SK-N-SH (cell line): ENCODE measurements at regions not wholly inside any gene's neighbourhood (a gene's known extent, or its start where the extent isn't known, plus 50 kb on each side); places are given as distances from the start of the nearest gene placed in this dataset.

Source experiments
- CTCF ChIA-PET: fragments of 300-600, 350-600 bp; formaldehyde crosslinking; extraction: SDS; loops from one replicate; lab custom pipeline; 2021; lab: Yijun Ruan, JAX
- POLR2A ChIA-PET: fragments of 350-600 bp; sonication (Branson Sonifier 250); formaldehyde crosslinking; extraction: SDS; loops from one replicate; lab custom pipeline; 2020; ENCODE audit warnings: antibody characterized with exemption, inconsistent platforms; lab: Yijun Ruan, JAX
- DNase-seq: peaks from one replicate; pipeline ENCODE4 v3.0.0; 2012
- H2AFZ ChIP-seq: fragments of 200-600 bp; sonication (generic); 2 replicates; pipeline ENCODE4 v1.8.1; 2016; ENCODE audit warnings: antibody characterized with exemption, mild to moderate bottlenecking, low read depth
- H3F3A ChIP-seq: fragments of 200-600 bp; sonication (generic); replicated peaks from 2 replicates; pipeline ENCODE3; 2016; ENCODE audit warnings: antibody characterized with exemption, mild to moderate bottlenecking; ENCODE audit not compliant: insufficient read depth
- H3K27ac ChIP-seq, 2 experiments: fragments of 200-500 bp in 1 of 2; fragments of 200-600 bp in 1 of 2; sonication (Bioruptor generic) in 1 of 2; sonication (generic), shearing (Covaris generic) in 1 of 2; 2 replicates each; pipeline versions ENCODE4 v1.5.1 to v1.6.1; 2014 to 2016; ENCODE audit warnings: low read depth in 2 of 2, inconsistent platforms in 1 of 2, low read length in 1 of 2, mild to moderate bottlenecking in 1 of 2, mixed read lengths in 1 of 2
- H3K27me3 ChIP-seq: fragments of 200-600 bp; sonication (generic), shearing (Covaris generic); 2 replicates; pipeline ENCODE4 v1.6.1; 2016; ENCODE audit warnings: mixed run types; ENCODE audit not compliant: insufficient read depth
- H3K36me3 ChIP-seq, 2 experiments: fragments of 200-500 bp in 1 of 2; fragments of 200-600 bp in 1 of 2; sonication (Bioruptor generic) in 1 of 2; sonication (generic) in 1 of 2; replicated peaks in 1 of 2; 2 replicates each; pipeline versions ENCODE3 to v1.5.1; 2014 to 2016; ENCODE audit warnings: low read length in 1 of 2, mild to moderate bottlenecking in 1 of 2; ENCODE audit not compliant: insufficient read depth in 2 of 2, control insufficient read depth in 1 of 2
- H3K4me1 ChIP-seq, 2 experiments: fragments of 200-500 bp in 1 of 2; fragments of 200-600 bp in 1 of 2; sonication (Bioruptor generic) in 1 of 2; sonication (generic), shearing (Covaris generic) in 1 of 2; 2 replicates each; pipeline versions ENCODE4 v1.5.1 to v1.6.1; 2014 to 2016; ENCODE audit warnings: low read depth in 1 of 2, low read length in 1 of 2, mixed run types in 1 of 2; ENCODE audit not compliant: insufficient read depth in 2 of 2, control insufficient read depth in 1 of 2
- H3K4me2 ChIP-seq: fragments of 200-600 bp; sonication (generic), shearing (Covaris generic); 2 replicates; pipeline ENCODE4 v1.6.1; 2017; ENCODE audit warnings: mixed run types
- H3K4me3 ChIP-seq, 2 experiments: fragments of 200-500 bp in 1 of 2; fragments of 200-600 bp in 1 of 2; sonication (Bioruptor generic) in 1 of 2; sonication (generic), shearing (Covaris generic) in 1 of 2; 2 replicates each; pipeline versions ENCODE4 v1.5.1 to v1.8.1; 2014 to 2016; ENCODE audit warnings: low read depth in 2 of 2, inconsistent platforms in 1 of 2, low read length in 1 of 2, mild to moderate bottlenecking in 1 of 2, mixed read lengths in 1 of 2, moderate library complexity in 1 of 2
- H3K79me2 ChIP-seq: fragments of 200-600 bp; sonication (generic); 2 replicates; pipeline ENCODE4 v1.8.1; 2017; ENCODE audit warnings: mild to moderate bottlenecking; ENCODE audit not compliant: insufficient read depth
- H3K9ac ChIP-seq: fragments of 200-600 bp; sonication (generic); 2 replicates; pipeline ENCODE4 v1.6.1; 2017; ENCODE audit warnings: mixed run types
- H3K9me2 ChIP-seq: fragments of 200-600 bp; sonication (generic); 2 replicates; pipeline ENCODE4 v1.6.1; 2017; ENCODE audit warnings: mixed run types
- H3K9me3 ChIP-seq: fragments of 200-600 bp; sonication (generic); 2 replicates; pipeline ENCODE4 v1.6.1; 2017; ENCODE audit warnings: mixed run types, mild to moderate bottlenecking, moderate library complexity
- H4K20me1 ChIP-seq: fragments of 200-600 bp; sonication (generic); 2 replicates; pipeline ENCODE4 v1.6.1; 2017; ENCODE audit warnings: mild to moderate bottlenecking, mixed run types; ENCODE audit not compliant: insufficient read depth
- CHD2 ChIP-seq: fragments of 150-350 bp; IDR thresholded peaks from 2 replicates; pipeline ENCODE4 v1.6.1; 2018; ENCODE audit warnings: low read length; ENCODE audit not compliant: partially characterized antibody
- FOXJ3 ChIP-seq: sonication (generic); formaldehyde crosslinking; IDR thresholded peaks from 2 replicates; pipeline ENCODE4 v1.5.1; 2020; ENCODE audit warnings: mild to moderate bottlenecking, missing genetic modification reagents
- GABPA ChIP-seq: IDR thresholded peaks from 2 replicates; pipeline ENCODE4 v1.4.0; 2012; ENCODE audit warnings: low read depth, mild to moderate bottlenecking
- NRF1 ChIP-seq: IDR thresholded peaks from 2 replicates; pipeline ENCODE4 v1.6.1; 2012; ENCODE audit warnings: low read depth, mild to moderate bottlenecking, low read length
- RFX5 ChIP-seq: IDR thresholded peaks from 2 replicates; pipeline ENCODE4 v1.6.1; 2012; ENCODE audit warnings: mild to moderate bottlenecking, improper control_type of control experiment, low read length
- RXRA ChIP-seq: IDR thresholded peaks from 2 replicates; pipeline ENCODE4 v1.4.0; 2012; ENCODE audit warnings: low read depth, mild to moderate bottlenecking, borderline replicate concordance
- SIN3A ChIP-seq: IDR thresholded peaks from 2 replicates; pipeline ENCODE4 v1.6.1; 2012; ENCODE audit warnings: low read depth, mild to moderate bottlenecking, low read length, moderate library complexity, borderline replicate concordance
- SMC3 ChIP-seq: IDR thresholded peaks from 2 replicates; pipeline ENCODE4 v1.6.1; 2012; ENCODE audit warnings: low read depth, low read length, improper control_type of control experiment
- TCF12 ChIP-seq: IDR thresholded peaks from 2 replicates; pipeline ENCODE4 v1.4.0; 2012
- TEAD4 ChIP-seq: IDR thresholded peaks from 2 replicates; pipeline ENCODE4 v1.4.0; 2012; ENCODE audit warnings: mild to moderate bottlenecking, borderline replicate concordance; ENCODE audit not compliant: insufficient read depth
- WGBS: methylation state at CpG from one replicate; pipeline ENCODE4 v1.1.6; 2017; ENCODE audit warnings: low lambda C conversion rate; 5-methylcytosine and 5-hydroxymethylcytosine counted together
- TF ChIP-seq, protein P1 (sequence below): IDR thresholded peaks from 2 replicates; pipeline ENCODE4 v1.6.1; 2012; ENCODE audit warnings: mild to moderate bottlenecking, low read depth, low read length, moderate library complexity
- TF ChIP-seq, protein P2 (sequence below): IDR thresholded peaks from 2 replicates; pipeline ENCODE4 v1.4.0; 2012; ENCODE audit warnings: low read depth
- TF ChIP-seq, protein P3 (sequence below): fragments of 150-350 bp; IDR thresholded peaks from 2 replicates; pipeline ENCODE4 v1.6.1; 2016; ENCODE audit warnings: mild to moderate bottlenecking, low read depth, low read length
- TF ChIP-seq, protein P4 (sequence below): fragments of 150-350 bp; IDR thresholded peaks from 2 replicates; pipeline ENCODE4 v1.6.1; 2017; ENCODE audit warnings: antibody characterized with exemption, low read length, low read depth, borderline replicate concordance

DNA sequence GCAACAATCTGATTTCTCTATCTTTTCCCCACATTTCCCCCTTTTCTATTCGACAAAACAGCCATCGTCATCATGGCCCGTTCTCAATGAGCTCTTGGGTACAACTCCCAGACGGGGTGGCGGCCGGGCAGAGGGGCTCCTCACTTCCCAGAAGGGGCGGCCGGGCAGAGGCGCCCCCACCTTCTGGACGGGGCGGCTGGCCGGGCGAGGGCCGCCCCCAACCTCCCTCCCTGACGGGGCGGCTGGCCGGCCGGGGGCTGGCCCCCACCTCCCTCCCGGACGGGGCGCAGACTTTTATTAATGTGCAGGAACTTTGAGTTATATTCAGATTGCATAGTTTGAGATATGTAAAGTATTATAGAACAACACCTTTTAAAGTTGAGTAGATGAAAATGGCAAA, 64.4 kb upstream of the HPGD start:
- Histone ChIP-seq H4K20me1 (no peaks in the 10 kb centered on the region), H3K79me2 (no peaks in the 10 kb centered on the region), H3K27ac (no peak overlapping the region), H3K9me2 (no peaks in the 10 kb centered on the region; the same call in 1 of the 2 replicates), H3K4me3 (no peak overlapping the region), H3K4me2 (no peak overlapping the region), H3K36me3 (no peaks in the 10 kb centered on the region), H3K27me3 (no peaks in the 10 kb centered on the region), H2AFZ (no peak overlapping the region), H3K9ac (no peak overlapping the region), H3K9me3 (no peaks in the 10 kb centered on the region), H3K4me1 (no peaks in the 10 kb centered on the region), H3F3A (no peaks in the 10 kb centered on the region)
- TF ChIP-seq CHD2 (no peak), FOXJ3 (CRISPR knock-in tag) (no peak), TEAD4 (no peak)
- TF ChIP-seq, protein P1, sequence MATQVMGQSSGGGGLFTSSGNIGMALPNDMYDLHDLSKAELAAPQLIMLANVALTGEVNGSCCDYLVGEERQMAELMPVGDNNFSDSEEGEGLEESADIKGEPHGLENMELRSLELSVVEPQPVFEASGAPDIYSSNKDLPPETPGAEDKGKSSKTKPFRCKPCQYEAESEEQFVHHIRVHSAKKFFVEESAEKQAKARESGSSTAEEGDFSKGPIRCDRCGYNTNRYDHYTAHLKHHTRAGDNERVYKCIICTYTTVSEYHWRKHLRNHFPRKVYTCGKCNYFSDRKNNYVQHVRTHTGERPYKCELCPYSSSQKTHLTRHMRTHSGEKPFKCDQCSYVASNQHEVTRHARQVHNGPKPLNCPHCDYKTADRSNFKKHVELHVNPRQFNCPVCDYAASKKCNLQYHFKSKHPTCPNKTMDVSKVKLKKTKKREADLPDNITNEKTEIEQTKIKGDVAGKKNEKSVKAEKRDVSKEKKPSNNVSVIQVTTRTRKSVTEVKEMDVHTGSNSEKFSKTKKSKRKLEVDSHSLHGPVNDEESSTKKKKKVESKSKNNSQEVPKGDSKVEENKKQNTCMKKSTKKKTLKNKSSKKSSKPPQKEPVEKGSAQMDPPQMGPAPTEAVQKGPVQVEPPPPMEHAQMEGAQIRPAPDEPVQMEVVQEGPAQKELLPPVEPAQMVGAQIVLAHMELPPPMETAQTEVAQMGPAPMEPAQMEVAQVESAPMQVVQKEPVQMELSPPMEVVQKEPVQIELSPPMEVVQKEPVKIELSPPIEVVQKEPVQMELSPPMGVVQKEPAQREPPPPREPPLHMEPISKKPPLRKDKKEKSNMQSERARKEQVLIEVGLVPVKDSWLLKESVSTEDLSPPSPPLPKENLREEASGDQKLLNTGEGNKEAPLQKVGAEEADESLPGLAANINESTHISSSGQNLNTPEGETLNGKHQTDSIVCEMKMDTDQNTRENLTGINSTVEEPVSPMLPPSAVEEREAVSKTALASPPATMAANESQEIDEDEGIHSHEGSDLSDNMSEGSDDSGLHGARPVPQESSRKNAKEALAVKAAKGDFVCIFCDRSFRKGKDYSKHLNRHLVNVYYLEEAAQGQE: no peak
- ChIA-PET POLR2A (no interaction called here), CTCF (no interaction called here)
- WGBS: 72% methylated on average over 18 of the region's 21 CpGs
- DNase-seq: no peak

DNA sequence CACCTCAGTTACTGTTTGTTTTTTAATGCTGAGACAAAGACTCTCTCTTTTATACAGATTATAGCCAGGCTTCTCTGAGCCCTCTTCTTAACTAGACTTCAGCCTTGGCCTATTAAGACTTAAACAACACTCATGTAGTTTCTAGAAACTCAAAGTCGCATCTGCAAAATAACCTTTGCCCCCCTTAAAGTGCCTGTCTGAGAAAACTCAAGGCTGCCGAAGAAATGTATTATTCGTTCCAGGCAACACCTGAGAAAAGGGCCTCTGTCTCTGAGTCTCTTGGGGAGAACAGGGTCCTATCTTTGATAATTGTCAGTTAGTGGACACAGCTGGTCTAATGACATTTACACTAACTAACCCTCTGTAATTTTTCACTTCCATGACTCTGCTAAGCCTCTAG, 60.8 kb upstream of the HPGD start:
- H3F3A ChIP-seq: no peaks in the 10 kb centered on the region
- ChIA-PET POLR2A (no interaction called here), CTCF (no interaction called here)
- H3K4me3 ChIP-seq: no peak overlapping the region
- H3K79me2 ChIP-seq: no peaks in the 10 kb centered on the region
- no peaks in the 10 kb centered on the region for H3K4me1 ChIP-seq
- TF ChIP-seq, protein P2, sequence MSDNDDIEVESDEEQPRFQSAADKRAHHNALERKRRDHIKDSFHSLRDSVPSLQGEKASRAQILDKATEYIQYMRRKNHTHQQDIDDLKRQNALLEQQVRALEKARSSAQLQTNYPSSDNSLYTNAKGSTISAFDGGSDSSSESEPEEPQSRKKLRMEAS: no peak
- no peak for TF ChIP-seq SMC3
- TF ChIP-seq SIN3A: no peak
- TF ChIP-seq RFX5: no peak
- TF ChIP-seq TCF12: no peak
- TF ChIP-seq NRF1: no peak
- TF ChIP-seq, protein P3, sequence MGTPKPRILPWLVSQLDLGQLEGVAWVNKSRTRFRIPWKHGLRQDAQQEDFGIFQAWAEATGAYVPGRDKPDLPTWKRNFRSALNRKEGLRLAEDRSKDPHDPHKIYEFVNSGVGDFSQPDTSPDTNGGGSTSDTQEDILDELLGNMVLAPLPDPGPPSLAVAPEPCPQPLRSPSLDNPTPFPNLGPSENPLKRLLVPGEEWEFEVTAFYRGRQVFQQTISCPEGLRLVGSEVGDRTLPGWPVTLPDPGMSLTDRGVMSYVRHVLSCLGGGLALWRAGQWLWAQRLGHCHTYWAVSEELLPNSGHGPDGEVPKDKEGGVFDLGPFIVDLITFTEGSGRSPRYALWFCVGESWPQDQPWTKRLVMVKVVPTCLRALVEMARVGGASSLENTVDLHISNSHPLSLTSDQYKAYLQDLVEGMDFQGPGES: no peak
- TF ChIP-seq, protein P4, sequence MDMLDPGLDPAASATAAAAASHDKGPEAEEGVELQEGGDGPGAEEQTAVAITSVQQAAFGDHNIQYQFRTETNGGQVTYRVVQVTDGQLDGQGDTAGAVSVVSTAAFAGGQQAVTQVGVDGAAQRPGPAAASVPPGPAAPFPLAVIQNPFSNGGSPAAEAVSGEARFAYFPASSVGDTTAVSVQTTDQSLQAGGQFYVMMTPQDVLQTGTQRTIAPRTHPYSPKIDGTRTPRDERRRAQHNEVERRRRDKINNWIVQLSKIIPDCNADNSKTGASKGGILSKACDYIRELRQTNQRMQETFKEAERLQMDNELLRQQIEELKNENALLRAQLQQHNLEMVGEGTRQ: no peak
- TF ChIP-seq RXRA: no peak
- no peak for TF ChIP-seq GABPA
- H3K4me2 ChIP-seq: no peak overlapping the region
- WGBS: 68% methylated on average over 3 of the region's 3 CpGs
- no peak overlapping the region for H2AFZ ChIP-seq
- H3K9me3 ChIP-seq: no peaks in the 10 kb centered on the region
- H4K20me1 ChIP-seq: no peaks in the 10 kb centered on the region
- no peaks in the 10 kb centered on the region for H3K9me2 ChIP-seq
- H3K27me3 ChIP-seq: no peaks in the 10 kb centered on the region
- H3K9ac ChIP-seq: no peak overlapping the region
- no peak overlapping the region for H3K27ac ChIP-seq
- no peak for DNase-seq
- H3K36me3 ChIP-seq: no peaks in the 10 kb centered on the region
